ENCODE measurements at regions not wholly inside any gene's neighbourhood (a gene's known extent, or its start where the extent isn't known, plus 50 kb on each side); places are given as distances from the start of the nearest gene placed in this dataset.
"Not testable (repeated sequence)": the region's sequence is repeated elsewhere in the genome, so short reads cannot be mapped to it uniquely, and the experiment has no call there.

DNA sequence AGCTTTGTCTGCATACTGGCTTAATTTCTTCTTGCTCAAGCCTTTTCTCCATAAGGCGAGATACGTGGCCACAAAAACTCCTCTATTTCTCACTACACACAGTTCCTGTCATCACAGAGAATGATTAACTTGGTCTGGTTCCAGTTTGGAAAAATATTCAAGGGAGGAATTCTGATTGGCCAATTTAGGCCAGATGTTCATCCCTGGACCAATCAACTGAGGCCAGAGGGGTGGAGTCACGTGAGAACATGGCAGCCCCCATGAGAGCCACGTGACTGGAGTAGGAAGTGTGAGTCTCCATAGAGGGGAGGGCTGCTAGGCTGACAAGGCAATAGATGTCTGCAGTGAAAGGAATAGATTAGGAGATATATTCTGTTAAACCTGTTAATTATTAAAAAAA lies 200.0 kb downstream of the OTOP1 start:
- not testable (repeated sequence) for TF ChIP-seq POLR2A (IDR thresholded peaks at IDR 0.05; ENCODE audit: extremely low read depth, insufficient read length)
- TF ChIP-seq, protein P1, sequence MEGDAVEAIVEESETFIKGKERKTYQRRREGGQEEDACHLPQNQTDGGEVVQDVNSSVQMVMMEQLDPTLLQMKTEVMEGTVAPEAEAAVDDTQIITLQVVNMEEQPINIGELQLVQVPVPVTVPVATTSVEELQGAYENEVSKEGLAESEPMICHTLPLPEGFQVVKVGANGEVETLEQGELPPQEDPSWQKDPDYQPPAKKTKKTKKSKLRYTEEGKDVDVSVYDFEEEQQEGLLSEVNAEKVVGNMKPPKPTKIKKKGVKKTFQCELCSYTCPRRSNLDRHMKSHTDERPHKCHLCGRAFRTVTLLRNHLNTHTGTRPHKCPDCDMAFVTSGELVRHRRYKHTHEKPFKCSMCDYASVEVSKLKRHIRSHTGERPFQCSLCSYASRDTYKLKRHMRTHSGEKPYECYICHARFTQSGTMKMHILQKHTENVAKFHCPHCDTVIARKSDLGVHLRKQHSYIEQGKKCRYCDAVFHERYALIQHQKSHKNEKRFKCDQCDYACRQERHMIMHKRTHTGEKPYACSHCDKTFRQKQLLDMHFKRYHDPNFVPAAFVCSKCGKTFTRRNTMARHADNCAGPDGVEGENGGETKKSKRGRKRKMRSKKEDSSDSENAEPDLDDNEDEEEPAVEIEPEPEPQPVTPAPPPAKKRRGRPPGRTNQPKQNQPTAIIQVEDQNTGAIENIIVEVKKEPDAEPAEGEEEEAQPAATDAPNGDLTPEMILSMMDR (IDR thresholded peaks at IDR 0.05; ENCODE audit: low read depth, low read length), result not testable (repeated sequence)
- peak; percentile 44; the same call in 1 of the 2 replicates for TF ChIP-seq MAX (IDR thresholded peaks at IDR 0.05; ENCODE audit: low read depth, low read length)

Data from NB4 (cell line).